ENCODE measurements at regions not wholly inside any gene's neighbourhood (a gene's known extent, or its start where the extent isn't known, plus 50 kb on each side); places are given as distances from the start of the nearest gene placed in this dataset.
"Not testable (repeated sequence)": the region's sequence is repeated elsewhere in the genome, so short reads cannot be mapped to it uniquely, and the experiment has no call there.

DNA sequence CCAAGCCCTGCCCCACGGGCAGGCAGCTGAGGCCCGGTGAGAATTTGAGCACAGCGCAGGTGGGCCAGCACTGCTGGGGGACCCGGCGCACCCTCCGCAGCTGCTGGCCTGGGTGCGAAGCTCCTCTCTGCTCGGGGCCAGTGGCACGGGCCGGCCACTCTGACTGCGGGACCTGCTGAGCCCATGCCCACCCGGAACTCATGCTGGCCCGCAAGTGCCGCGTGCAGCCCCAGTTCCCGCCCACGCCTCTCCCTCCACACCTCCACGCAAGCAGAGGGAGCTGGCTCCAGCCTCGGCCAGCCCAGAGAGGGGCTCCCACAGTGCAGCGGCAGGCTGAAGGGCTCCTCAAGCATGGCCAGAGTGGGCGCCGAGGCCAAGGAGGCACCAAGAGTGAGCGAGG is 190.1 kb upstream of the IGFBP7 start:
- TF ChIP-seq, protein P1, sequence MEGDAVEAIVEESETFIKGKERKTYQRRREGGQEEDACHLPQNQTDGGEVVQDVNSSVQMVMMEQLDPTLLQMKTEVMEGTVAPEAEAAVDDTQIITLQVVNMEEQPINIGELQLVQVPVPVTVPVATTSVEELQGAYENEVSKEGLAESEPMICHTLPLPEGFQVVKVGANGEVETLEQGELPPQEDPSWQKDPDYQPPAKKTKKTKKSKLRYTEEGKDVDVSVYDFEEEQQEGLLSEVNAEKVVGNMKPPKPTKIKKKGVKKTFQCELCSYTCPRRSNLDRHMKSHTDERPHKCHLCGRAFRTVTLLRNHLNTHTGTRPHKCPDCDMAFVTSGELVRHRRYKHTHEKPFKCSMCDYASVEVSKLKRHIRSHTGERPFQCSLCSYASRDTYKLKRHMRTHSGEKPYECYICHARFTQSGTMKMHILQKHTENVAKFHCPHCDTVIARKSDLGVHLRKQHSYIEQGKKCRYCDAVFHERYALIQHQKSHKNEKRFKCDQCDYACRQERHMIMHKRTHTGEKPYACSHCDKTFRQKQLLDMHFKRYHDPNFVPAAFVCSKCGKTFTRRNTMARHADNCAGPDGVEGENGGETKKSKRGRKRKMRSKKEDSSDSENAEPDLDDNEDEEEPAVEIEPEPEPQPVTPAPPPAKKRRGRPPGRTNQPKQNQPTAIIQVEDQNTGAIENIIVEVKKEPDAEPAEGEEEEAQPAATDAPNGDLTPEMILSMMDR (IDR thresholded peaks at IDR 0.05) = not testable (repeated sequence)
- TF ChIP-seq RFX5 (IDR thresholded peaks at IDR 0.05; ENCODE audit: low read length); RXRA (IDR thresholded peaks at IDR 0.05; ENCODE audit: borderline replicate concordance, low read depth); SMC3 (IDR thresholded peaks at IDR 0.05; ENCODE audit: low read depth, low read length); POLR2AphosphoS5 (IDR thresholded peaks at IDR 0.05; ENCODE audit: low read depth, low read length); FOXM1 (IDR thresholded peaks at IDR 0.05; ENCODE audit: low read depth); EP300 (IDR thresholded peaks at IDR 0.05; ENCODE audit: borderline replicate concordance in 1 of 2, low read depth in 1 of 2, low read length in 1 of 2); GABPA (IDR thresholded peaks at IDR 0.05; ENCODE audit: low read depth); NFIC (IDR thresholded peaks at IDR 0.05; ENCODE audit: borderline replicate concordance); MXI1 (IDR thresholded peaks at IDR 0.05; ENCODE audit: low read depth, low read length); RCOR1 (IDR thresholded peaks at IDR 0.05; ENCODE audit: low read length); NRF1 (IDR thresholded peaks at IDR 0.05; ENCODE audit: low read depth, low read length): not testable (repeated sequence)
- TF ChIP-seq, protein P2, sequence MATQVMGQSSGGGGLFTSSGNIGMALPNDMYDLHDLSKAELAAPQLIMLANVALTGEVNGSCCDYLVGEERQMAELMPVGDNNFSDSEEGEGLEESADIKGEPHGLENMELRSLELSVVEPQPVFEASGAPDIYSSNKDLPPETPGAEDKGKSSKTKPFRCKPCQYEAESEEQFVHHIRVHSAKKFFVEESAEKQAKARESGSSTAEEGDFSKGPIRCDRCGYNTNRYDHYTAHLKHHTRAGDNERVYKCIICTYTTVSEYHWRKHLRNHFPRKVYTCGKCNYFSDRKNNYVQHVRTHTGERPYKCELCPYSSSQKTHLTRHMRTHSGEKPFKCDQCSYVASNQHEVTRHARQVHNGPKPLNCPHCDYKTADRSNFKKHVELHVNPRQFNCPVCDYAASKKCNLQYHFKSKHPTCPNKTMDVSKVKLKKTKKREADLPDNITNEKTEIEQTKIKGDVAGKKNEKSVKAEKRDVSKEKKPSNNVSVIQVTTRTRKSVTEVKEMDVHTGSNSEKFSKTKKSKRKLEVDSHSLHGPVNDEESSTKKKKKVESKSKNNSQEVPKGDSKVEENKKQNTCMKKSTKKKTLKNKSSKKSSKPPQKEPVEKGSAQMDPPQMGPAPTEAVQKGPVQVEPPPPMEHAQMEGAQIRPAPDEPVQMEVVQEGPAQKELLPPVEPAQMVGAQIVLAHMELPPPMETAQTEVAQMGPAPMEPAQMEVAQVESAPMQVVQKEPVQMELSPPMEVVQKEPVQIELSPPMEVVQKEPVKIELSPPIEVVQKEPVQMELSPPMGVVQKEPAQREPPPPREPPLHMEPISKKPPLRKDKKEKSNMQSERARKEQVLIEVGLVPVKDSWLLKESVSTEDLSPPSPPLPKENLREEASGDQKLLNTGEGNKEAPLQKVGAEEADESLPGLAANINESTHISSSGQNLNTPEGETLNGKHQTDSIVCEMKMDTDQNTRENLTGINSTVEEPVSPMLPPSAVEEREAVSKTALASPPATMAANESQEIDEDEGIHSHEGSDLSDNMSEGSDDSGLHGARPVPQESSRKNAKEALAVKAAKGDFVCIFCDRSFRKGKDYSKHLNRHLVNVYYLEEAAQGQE (IDR thresholded peaks at IDR 0.05; ENCODE audit: low read depth, low read length) = not testable (repeated sequence)
- TF ChIP-seq, protein P3, sequence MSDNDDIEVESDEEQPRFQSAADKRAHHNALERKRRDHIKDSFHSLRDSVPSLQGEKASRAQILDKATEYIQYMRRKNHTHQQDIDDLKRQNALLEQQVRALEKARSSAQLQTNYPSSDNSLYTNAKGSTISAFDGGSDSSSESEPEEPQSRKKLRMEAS (IDR thresholded peaks at IDR 0.05; ENCODE audit: low read depth) = not testable (repeated sequence)

Measured in SK-N-SH (cell line).